Hypothalamus (tissue), 51 donors: ENCODE measurements at regions not wholly inside any gene's neighbourhood (a gene's known extent, or its start where the extent isn't known, plus 50 kb on each side); places are given as distances from the start of the nearest gene placed in this dataset.

ENCODE experiments used
- DNase-seq, 51 donors: peaks; one replicate each; lab custom pipeline; 2025; lab: John Stamatoyannopoulos, UW

DNA sequence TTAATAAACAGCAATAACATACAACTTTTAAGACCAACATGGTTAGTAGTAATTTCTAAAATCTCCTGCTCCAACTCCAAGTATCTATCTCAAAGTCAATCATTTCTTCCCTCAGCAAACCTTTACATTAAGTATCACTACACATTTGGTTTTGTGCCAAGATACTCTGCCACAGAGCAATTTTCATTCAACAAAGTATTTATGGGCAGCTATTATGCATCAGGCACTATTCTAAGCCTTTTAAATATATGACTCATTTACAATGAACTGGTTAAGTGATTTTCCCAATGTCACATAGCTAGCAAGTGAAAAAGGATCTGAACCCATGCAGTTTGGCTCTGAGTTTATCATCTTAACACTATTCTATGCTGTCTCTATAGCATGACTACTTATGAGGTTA is 264.3 kb downstream of the NOL4 start:
- no peak for DNase-seq

DNA sequence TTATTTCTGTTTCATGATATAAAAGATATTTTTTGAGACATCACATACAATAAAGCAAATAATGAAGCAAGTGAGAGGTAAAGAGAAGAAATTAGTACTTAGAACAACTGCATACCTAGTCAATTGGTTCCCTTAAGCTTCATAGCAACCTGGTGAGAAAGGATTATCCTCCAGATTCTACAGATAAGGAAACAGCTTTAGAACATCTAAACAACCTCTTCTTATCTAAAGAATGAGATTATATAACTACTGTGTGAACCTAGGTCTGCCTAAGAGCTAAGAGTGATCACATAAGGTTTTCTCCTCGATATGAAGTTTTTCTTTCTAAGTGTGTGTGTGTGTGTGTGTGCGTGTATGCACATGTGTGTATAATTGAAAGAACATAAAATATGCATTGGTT is 265.1 kb downstream of the NOL4 start:
- DNase-seq, result no peak

DNA sequence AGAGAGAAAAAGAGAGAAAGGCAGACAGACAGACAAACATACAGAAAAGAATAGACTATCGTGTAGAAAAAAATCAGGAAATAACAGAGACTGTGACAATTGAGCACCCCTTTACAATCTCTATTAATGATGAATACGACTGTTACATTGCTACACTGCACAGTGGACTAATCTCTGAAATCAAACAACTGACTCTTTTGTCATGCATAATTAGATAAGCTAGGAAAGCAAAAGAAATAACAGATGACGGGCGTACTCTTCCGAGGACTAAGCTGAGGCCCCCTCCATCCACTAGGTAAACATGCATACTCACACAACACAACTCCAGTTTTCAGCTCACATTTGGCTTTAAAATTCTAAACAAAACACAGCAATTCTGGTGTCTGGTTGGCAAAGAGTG is 267.0 kb downstream of the NOL4 start:
- no peak for DNase-seq

DNA sequence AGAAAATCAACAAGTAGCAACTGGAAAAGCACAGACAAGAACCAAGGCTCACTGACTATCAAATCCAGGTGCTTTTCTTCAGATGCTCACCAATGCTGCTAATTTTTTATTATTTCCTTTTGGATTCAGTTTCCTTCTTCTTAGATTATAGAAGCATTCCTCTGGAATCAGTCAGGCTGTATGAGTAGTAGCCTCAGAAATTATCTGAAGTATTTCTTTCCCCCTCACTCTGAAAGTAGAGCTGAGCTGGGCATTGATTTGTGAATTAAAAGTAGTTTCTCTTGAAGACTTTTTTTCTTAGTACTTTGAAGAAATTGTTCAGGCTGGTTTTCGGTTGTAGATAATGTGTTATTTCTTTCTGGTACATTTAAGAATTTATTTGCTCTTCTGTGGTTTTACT is 273.7 kb downstream of the NOL4 start:
- no peak for DNase-seq

DNA sequence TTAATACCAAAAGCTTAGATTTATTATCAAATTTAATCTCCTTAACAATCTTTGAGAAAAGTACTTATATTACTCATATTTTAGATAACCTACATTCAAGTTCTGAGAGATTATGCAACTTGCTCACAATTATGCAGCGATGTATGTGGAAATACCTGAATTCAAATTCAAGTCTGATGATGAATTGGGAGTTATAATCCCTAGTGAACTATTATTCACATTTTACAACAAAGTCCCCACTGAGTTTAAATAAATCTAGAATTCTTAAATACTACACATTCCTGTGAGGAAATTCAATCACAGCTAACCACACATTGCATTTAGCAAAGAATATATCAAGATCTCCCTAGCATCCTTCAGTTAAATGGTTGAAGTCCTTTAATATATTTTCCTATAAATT is 278.4 kb downstream of the NOL4 start:
- no peak for DNase-seq

DNA sequence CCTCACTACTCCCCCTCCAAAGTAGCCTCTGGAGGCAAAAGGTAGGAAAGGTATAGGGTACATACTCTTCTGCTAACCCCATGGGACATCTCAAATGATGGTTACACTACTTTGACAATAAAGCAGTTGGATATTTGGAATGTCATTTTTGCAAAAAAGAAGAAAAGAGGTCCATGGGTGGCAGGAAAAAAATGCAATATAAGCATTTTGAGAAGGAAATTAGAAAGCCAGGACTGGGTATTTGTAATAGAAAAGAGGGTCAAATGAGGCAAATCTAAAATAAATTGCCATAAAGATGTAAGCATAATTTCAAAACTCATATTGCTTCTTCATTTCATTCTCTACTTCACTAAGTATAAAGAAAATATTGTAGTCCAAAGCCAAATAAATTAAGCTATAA is 280.2 kb downstream of the NOL4 start:
- DNase-seq, result no peak

DNA sequence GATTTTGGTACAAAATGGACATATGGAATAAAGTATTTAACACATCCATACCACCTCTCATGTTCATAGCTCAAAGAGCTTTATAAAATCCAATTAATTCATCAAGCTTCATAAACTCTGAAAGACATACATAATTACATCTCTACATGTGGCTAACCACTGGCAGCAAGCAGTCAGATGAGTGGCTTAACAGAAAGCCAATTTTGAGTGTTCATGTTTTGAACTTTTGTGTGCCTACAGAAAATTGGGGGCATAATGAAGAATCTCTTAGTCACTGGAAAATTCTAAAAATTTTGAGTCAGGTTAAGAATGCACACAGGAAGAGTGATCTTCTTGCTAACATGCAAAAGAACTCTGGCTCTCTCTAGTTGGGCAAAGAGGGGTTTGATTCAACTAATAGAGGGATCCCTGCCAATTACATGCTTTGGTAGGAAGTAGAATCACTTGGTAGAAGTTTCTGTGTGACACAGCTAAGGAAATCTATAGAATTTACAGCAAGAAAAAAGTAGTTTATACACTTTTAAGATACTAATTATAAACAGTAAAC is 287.4 kb downstream of the NOL4 start:
- no peak for DNase-seq

DNA sequence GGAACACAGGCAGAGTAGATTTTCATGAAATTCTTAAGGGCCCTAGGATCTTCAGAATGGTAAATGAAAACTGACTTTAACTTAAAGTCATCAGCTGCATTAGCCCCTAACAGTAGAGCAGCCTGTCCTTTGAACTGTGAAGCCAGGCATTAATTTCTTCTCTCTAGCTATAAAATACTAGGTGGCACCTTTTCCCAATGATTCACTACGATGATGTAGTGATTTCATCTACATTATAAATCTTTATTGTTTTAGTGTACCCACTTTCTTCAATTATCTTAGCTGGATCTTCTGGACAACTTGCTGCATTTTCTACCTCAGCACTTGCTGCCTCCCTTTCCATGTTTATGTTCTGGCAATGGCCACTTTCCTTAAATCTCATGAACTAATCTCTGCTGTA is 290.5 kb downstream of the NOL4 start:
- DNase-seq, result no peak

DNA sequence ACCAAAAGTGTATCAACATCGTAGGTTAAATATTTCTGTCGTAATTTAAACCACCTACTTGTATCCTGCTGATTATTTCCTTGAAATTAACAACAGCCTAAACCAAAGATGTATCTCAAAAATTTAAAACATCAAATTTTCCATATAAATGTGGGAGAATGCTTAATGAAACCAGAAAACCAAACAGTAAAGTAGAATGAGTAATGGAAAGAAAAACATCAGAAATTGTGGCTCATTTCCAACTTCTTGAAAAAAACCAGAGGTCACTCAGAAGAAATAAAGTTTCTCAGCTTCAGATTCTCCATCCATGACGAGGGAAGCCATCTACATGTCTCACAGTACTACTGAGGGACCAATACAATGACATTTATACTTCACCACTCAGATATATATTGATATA is 296.5 kb downstream of the NOL4 start:
- DNase-seq, result no peak

DNA sequence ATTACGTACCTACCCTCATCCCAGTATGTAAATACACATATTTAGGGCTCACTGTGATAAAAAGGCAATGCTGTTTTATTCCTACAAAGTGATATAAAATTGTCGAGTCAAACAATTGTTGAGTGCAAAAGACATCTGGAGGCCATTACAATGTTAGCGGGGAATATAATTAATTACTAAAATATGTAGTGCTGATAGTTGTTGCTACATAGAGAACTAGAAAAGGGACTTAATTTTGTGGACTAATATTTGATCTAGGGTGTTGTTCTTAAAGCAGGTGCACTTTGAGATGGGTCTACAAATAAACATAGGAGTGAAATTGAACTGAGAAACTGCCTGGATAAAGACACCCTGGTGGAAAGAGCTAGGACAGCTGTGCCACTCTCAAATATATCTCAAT is 300.1 kb downstream of the NOL4 start:
- DNase-seq, result no peak

DNA sequence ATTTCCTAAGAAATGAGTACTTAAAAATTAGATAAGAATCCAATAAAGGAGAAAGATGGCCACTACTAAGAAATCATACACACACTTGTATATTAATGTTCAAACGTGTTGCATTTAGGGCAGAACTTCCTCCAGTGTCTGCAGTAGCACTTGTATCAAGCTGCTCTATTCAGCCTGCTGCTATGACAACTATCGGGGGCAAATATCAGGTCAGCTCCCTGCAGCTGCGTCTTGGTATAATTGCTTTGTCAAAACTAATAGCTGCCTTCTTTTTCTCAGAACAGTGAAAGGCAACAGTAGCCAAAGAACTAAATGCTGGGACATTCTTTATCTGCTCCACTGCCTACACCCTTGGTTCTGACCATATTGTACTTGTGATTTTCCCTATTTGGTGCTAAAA is 300.7 kb downstream of the NOL4 start:
- no peak for DNase-seq

DNA sequence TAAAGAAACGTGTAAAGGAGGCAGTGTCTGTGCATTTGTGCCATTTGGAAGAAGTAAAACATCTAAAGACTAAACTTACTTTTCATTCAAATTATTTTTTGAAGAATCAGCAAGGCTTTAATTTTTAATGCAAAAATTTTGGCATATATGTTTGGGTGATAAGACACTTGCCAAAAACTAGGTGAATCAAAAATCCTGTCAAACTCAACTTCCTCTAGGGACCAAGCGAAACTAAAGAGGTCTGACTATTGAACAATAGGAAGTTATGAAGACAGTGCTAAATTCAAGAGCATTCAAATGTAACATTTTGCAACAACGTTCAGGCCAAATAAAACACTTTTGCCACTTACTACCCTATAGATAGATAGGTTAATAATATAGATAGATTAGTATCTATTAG is 306.1 kb downstream of the NOL4 start:
- DNase-seq, result no peak

DNA sequence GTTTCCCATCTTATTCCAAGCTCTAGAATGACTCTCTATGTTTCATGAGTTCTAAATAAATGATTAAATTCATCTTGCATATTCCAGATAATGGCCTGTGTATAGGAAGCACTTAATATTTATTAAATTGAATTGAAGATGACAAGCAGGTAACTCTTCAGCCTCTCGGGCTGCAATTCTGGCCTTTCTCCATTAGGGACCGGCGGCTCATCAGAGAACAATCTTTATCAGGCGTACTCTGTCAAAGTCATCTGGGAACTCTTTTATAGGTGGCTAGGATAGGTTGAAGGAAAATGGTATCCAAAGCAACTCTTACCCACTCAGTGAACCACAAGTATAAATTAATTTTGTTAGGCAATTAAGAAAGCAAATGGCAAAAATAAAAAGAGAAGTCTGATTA is 308.5 kb downstream of the NOL4 start:
- no peak for DNase-seq

DNA sequence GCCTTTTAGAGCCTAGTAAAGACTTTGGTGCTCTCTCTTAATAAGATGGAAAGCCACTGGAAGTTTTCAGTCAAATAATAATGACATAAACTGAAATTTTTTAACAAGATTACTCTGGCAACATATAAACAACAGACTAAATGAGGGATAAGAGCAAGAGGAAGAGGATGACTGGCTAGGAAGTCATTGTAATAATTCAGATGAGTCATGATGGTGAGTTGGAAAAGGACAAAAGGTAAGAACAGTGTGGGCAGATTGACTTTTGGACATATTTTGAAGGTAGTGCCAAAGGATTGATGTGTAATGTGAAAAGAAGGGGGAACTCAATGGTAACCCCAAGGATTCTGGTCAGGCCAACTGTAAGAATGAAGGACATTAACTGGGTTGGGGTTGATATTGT is 310.3 kb downstream of the NOL4 start:
- no peak for DNase-seq

DNA sequence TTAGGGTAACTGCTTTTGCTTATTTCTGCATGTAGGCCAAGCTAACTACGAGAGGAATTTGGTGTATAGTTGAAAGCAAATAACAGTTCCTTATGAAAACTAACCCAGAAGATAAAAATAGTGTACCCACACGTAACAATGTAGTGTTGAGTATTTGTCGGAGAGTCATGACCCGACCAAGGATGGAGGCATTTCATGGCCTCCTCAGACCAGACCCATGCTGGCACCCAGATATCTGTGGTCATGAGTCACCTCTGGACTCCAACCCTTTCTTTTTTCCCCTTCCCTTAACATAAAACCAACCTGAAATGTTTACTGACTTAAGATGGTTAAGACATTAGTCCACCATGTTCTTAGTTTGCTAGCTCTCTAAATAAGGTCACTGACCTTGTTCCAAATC is 318.7 kb downstream of the NOL4 start:
- no peak for DNase-seq

DNA sequence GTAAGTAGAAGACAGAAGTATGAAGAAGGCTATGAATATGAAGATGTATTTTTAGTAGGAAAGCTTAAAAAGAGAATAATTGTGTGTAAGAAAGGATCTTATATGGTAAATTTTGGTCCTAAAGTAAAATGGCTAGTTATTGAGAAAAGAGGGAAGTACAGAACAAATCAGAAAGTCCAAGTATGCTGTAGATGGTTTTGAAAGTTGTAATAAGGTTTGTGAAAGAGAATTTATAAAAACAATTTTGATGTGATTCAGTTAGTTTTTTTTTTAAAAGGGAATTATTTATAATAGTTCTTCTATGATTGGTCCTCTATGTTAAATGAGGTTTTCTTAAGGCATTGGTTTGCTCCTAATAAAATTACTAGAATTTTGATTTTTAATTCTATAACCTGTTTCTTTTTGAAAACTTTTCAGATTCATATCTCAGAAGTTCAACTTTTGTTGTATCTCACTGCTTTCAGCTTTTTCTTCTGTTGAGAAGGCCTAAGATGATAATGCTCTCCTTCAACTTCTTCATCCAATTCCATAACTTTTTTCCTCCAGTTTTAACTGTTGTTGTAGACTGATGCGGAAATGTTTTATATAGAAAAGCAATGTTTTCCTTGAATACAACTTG is 322.7 kb downstream of the NOL4 start:
- DNase-seq, result no peak

DNA sequence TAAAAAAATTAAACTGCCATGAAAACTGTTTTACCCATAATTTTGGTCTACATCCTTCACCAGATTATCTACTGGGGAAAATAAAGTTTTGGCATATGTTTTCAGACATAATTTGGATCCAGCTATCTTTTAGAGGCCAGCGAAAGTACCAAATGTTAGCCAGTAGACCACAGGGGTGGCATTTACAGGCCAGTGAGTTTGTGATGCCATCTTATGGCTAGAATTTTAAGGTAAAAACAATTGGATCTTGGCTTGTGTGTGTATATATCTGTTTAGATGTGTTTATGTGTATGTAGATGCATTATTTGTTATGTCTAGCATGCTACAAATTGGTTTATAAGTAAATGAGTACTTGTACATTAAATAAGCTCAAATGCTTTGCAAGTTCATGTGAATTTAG is 322.6 kb downstream of the ASXL3 start:
- DNase-seq, result no peak

DNA sequence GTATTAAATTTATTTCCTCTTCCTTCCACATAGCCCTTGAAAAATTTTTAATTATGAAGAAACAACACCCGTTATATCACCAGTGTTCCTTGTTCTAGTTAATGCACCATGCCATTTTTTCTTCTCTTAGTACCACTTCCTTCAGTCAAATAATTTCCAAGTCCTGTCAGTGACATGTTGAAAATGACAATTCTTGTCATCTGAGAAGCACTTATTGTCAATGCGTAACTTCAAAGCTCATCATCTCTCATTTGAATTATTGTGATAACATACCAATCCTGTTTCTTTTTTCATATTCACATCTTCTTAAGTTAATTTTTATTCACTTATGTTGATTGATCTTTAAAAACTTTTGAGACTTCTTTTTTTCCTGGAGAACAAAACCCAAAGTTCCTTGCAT is 320.4 kb downstream of the ASXL3 start:
- DNase-seq, result no peak

DNA sequence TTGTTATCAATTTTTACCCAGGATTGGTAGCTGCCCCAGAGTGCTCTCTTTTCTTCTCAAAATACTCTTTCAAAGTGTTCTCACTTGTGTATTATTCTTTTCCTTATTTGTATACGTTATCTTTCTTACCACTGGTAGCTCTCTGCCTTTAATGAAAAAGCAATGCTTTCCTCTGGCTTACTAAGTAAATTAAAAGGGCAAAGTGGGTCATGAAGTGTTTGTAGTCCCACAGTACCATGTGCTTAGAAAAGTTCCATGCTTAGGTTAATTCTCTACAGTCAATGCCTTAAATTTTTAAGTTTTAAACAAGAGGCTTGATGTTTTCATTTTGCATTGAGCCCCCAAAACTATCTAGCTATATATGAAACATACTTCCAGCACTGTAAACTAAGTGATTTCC is 300.2 kb downstream of the ASXL3 start:
- no peak for DNase-seq

DNA sequence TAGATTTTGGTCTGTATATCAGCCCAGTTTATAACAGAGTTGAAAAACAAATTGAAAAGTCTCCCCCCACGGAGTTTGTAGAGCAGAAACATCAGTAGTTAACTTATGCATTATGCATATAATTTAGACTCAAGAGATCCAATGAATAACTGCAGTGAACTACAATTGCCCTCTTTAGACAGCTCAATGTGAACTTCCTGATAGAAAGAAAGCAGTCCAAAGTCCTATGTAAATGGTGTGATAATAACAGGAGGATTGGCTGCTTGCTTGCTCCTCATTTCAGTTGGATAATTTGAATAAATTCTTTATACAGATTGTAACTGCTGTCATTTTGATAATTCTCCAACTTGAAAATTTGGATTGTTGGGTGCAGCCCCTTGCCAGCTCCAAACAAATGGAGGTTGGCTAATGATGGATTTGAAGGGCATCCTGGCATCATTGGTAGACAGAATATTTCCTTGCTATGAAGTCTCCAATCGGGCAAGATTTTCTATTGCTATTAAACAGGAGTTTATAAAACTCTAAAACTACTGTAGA is 297.1 kb downstream of the ASXL3 start:
- no peak for DNase-seq

DNA sequence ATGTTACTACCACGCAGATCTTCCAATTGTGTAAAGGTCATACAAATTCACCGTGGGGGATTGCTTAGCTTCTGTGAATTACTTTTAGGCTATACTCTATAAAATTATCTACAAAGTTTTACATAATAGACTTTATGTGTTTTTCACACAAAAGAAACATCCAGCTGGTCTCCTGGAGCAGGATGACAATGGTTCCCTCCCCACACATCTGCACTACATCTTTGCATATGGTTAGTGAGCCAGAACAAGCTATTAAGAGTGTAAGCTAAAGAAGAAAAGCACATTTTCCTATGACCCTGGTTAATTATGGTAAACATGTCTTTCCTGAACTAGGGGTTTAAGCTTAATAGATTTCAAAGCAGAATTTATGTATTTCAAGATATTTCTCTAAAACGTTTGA is 295.1 kb downstream of the ASXL3 start:
- no peak for DNase-seq

DNA sequence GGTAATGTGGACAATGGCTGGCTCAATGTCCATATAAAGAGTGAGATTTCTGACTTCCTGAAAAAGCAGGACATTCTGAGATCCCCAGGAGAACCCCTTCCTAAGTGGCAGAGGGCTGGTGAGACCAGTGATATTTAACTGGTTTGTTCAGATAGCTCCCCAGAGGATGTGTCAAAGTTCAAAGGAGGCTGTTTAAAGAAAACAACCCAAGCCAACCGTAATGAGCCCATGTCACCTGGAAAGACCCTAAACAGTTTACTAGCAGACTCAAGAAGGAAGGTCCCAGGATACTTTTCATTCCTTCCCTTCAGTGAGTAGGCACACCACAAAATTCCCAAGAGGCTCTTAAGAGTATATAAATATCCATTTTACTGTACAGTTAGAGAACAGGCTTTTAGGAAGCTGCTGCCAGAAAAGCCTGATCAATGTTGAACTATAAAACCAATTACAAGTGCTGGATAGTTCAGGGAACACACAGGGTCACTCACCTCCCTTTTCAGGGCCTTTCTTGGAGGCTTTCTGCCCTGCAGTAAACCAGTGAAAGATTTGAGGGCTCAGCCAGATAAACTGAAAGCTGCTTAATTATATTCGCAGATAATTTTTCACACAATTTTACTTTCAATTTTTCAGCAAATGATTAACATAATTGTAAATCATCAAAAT is 293.5 kb downstream of the ASXL3 start:
- no peak for DNase-seq

DNA sequence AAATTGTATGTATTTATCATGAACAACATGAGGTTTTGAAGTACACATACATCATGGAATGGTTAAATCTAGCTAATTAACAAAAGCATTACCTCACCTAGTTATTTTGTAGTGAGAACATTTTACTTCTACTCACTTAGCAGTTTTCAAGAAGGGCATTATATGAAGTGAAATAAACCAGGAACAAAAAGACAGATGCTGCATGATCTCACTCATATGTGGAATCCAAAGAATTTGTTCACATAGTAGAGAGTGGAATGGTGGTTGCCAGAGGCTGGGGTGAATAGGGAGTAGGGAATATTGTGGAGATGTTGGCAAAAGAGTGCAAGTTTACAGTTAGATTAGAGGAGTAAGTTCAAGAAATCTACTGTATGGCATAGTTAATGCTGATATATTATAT is 292.0 kb downstream of the ASXL3 start:
- no peak for DNase-seq
